ENCODE measurements at regions not wholly inside any gene's neighbourhood (a gene's known extent, or its start where the extent isn't known, plus 50 kb on each side); places are given as distances from the start of the nearest gene placed in this dataset.

DNA sequence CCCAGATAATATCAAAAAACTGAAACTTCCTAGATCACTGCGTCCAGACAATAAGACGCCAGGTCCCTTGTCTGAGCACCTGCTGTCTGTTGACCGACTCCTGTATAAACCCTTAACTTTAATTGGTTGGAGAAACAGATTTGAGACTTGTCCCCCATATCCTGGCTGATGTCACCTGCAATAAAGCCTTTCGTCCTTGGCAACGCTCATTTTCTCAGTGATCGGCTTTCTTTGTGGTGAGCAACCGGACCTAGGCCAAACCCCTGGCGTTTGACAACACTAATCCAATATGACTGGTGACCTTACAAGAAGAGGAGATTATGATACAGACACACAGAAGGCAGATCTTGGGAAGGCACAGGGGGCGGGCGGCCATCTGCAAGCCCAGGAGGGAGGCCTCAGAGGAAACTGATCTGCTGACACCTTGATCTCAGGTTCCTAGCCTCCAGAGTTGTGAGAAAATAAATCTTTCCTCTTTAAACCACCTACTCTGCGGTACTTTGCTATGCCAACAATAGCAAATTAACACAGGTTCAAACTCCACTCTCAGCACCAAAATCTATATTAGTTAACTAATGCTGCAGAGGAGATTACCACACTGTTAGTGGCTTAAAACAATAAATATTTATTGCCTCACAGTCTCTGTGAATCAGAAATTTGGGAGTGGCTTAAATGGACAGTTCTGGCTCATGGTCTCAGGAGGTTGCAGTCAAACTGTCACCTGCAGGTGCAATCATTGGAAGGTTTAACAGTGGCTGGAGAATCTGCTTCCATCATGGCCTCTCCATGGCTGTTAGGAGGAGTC, 178.7 kb downstream of the OTOR start:
- Histone ChIP-seq H3K9me3 (ENCODE audit: low read length) (no peaks in the 10 kb centered on the region), H3K4me3 (ENCODE audit: low read length) (no peak overlapping the region), H3K27me3 (ENCODE audit: insufficient read depth, low read depth, low read length) (no peaks in the 10 kb centered on the region), H3K79me2 (replicated peaks; ENCODE audit: insufficient read depth, low read length) (no peaks in the 10 kb centered on the region), H3K27ac (ENCODE audit: low read length) (no peak overlapping the region), H3F3A (ENCODE audit: insufficient read depth, low read length, poor library complexity, severe bottlenecking) (no peaks in the 10 kb centered on the region), H4K20me1 (ENCODE audit: insufficient read depth) (no peaks in the 10 kb centered on the region), H3K4me2 (ENCODE audit: low read length) (no peak overlapping the region), H3K36me3 (ENCODE audit: insufficient read depth, low read length) (no peaks in the 10 kb centered on the region), H3K9me2 (ENCODE audit: insufficient read depth, low read length) (no peaks in the 10 kb centered on the region), H2AFZ (ENCODE audit: low read depth, low read length) (no peak overlapping the region), H3K9ac (ENCODE audit: low read length) (no peak overlapping the region)
- TF ChIP-seq, protein P1, sequence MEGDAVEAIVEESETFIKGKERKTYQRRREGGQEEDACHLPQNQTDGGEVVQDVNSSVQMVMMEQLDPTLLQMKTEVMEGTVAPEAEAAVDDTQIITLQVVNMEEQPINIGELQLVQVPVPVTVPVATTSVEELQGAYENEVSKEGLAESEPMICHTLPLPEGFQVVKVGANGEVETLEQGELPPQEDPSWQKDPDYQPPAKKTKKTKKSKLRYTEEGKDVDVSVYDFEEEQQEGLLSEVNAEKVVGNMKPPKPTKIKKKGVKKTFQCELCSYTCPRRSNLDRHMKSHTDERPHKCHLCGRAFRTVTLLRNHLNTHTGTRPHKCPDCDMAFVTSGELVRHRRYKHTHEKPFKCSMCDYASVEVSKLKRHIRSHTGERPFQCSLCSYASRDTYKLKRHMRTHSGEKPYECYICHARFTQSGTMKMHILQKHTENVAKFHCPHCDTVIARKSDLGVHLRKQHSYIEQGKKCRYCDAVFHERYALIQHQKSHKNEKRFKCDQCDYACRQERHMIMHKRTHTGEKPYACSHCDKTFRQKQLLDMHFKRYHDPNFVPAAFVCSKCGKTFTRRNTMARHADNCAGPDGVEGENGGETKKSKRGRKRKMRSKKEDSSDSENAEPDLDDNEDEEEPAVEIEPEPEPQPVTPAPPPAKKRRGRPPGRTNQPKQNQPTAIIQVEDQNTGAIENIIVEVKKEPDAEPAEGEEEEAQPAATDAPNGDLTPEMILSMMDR (IDR thresholded peaks at IDR 0.05; ENCODE audit: poor library complexity, severe bottlenecking) = no peak
- TF ChIP-seq, protein P2, sequence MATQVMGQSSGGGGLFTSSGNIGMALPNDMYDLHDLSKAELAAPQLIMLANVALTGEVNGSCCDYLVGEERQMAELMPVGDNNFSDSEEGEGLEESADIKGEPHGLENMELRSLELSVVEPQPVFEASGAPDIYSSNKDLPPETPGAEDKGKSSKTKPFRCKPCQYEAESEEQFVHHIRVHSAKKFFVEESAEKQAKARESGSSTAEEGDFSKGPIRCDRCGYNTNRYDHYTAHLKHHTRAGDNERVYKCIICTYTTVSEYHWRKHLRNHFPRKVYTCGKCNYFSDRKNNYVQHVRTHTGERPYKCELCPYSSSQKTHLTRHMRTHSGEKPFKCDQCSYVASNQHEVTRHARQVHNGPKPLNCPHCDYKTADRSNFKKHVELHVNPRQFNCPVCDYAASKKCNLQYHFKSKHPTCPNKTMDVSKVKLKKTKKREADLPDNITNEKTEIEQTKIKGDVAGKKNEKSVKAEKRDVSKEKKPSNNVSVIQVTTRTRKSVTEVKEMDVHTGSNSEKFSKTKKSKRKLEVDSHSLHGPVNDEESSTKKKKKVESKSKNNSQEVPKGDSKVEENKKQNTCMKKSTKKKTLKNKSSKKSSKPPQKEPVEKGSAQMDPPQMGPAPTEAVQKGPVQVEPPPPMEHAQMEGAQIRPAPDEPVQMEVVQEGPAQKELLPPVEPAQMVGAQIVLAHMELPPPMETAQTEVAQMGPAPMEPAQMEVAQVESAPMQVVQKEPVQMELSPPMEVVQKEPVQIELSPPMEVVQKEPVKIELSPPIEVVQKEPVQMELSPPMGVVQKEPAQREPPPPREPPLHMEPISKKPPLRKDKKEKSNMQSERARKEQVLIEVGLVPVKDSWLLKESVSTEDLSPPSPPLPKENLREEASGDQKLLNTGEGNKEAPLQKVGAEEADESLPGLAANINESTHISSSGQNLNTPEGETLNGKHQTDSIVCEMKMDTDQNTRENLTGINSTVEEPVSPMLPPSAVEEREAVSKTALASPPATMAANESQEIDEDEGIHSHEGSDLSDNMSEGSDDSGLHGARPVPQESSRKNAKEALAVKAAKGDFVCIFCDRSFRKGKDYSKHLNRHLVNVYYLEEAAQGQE (IDR thresholded peaks at IDR 0.05; ENCODE audit: borderline replicate concordance) = no peak
- TF ChIP-seq MXI1 (conservative IDR thresholded peaks at IDR 0.05; ENCODE audit: poor library complexity, severe bottlenecking) (no peak), SMC3 (conservative IDR thresholded peaks at IDR 0.05; ENCODE audit: poor library complexity) (no peak), EZH2 (IDR thresholded peaks at IDR 0.05; ENCODE audit: borderline replicate concordance, insufficient read depth, low read length, poor library complexity, severe bottlenecking) (no peak), POLR2AphosphoS5 (IDR thresholded peaks at IDR 0.05) (no peak), EP300 (conservative IDR thresholded peaks at IDR 0.05; ENCODE audit: poor library complexity, severe bottlenecking) (no peak), RAD21 (conservative IDR thresholded peaks at IDR 0.05) (no peak), TAF1 (IDR thresholded peaks at IDR 0.05; ENCODE audit: low read depth) (no peak)

DNA sequence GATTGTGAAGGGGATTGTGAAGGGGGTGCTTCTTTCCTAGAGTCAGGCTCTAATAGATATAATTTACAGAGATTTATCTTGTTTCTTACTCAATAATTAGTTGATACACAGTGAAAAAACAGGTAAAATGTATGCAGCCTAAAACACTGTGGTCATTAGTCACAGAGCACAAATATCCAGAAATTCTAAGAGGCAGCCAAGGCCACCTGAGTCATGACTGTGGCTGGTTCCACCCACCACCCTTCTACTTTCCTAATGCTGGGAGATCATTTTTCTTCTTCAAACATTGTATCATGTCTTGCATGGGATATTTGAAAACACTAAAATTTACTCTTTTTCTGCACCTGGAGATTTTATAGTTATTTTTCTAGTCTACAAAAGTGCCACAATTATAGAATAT, 181.6 kb downstream of the OTOR start:
- TF ChIP-seq, protein P2 (IDR thresholded peaks at IDR 0.05; ENCODE audit: borderline replicate concordance) = no peak
- TF ChIP-seq, protein P1 (IDR thresholded peaks at IDR 0.05; ENCODE audit: poor library complexity, severe bottlenecking) = no peak
- TF ChIP-seq RAD21 (conservative IDR thresholded peaks at IDR 0.05) = no peak
- no peak for TF ChIP-seq SMC3 (conservative IDR thresholded peaks at IDR 0.05; ENCODE audit: poor library complexity)
- no peak for TF ChIP-seq EZH2 (IDR thresholded peaks at IDR 0.05; ENCODE audit: borderline replicate concordance, insufficient read depth, low read length, poor library complexity, severe bottlenecking)
- TF ChIP-seq POLR2AphosphoS5 (IDR thresholded peaks at IDR 0.05) = no peak
- H3K36me3 ChIP-seq (ENCODE audit: insufficient read depth, low read length) = no peaks in the 10 kb centered on the region

More for the DNA sequence above, 181.6 kb downstream of the OTOR start:
- no peak overlapping the region for H3K27ac ChIP-seq (ENCODE audit: low read length)
- H4K20me1 ChIP-seq (ENCODE audit: insufficient read depth) = no peaks in the 10 kb centered on the region
- no peaks in the 10 kb centered on the region for H3F3A ChIP-seq (ENCODE audit: insufficient read depth, low read length, poor library complexity, severe bottlenecking)
- H2AFZ ChIP-seq (ENCODE audit: low read depth, low read length) = no peak overlapping the region
- no peak overlapping the region for H3K4me3 ChIP-seq (ENCODE audit: low read length)
- no peak overlapping the region for H3K4me2 ChIP-seq (ENCODE audit: low read length)
- no peaks in the 10 kb centered on the region for H3K9me2 ChIP-seq (ENCODE audit: insufficient read depth, low read length)
- H3K79me2 ChIP-seq (replicated peaks; ENCODE audit: insufficient read depth, low read length) = no peaks in the 10 kb centered on the region
- H3K9ac ChIP-seq (ENCODE audit: low read length) = no peak overlapping the region
- no peaks in the 10 kb centered on the region for H3K9me3 ChIP-seq (ENCODE audit: low read length)
- H3K27me3 ChIP-seq (ENCODE audit: insufficient read depth, low read depth, low read length) = no peaks in the 10 kb centered on the region
